Daoy (cell line): ENCODE measurements at regions not wholly inside any gene's neighbourhood (a gene's known extent, or its start where the extent isn't known, plus 50 kb on each side); places are given as distances from the start of the nearest gene placed in this dataset.
"Not testable (repeated sequence)": the region's sequence is repeated elsewhere in the genome, so short reads cannot be mapped to it uniquely, and the experiment has no call there.

Source experiments
- DNase-seq: peaks from one replicate; pipeline ENCODE4 v3.0.0-alpha.2; 2015; ENCODE audit warnings: low read depth

DNA sequence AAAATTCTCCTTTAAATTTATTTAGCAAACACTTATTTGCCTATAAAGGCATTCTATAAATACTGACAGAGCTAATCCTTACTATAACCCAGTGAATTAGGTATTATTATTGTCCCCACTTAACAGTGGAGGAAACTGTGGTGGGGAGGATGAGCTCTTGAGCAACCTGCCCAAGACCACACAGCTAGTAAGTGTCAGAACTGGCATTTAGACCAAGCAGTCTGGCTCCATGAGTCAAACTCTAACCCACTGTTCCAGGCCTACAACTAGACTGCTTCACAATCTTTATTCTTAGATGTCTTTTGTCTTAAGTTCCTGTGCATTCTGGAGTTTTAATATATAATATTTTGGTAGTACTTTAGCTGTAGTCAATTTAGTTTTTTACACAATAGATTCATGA is 530.8 kb downstream of the BCKDHB start:
- DNase-seq, result peak; percentile 54

DNA sequence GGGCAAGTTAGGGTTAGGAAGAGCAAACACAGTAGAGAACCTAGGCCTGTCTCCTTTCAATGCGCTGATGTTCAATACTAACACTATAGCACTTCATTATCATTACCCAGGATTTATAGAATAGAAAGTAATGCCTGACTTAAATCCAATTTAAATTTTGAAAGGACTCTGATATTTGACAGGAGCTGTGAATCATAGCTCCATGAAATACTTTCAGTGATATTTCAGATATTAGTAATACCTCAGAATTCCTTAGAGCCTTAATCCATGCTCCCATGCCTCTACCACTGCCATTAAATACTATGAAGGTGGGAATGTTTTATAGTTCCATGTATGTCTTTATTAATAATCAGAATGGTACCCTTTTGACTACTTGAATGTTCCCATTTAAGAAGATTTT is 530.2 kb downstream of the BCKDHB start:
- DNase-seq, result no peak

DNA sequence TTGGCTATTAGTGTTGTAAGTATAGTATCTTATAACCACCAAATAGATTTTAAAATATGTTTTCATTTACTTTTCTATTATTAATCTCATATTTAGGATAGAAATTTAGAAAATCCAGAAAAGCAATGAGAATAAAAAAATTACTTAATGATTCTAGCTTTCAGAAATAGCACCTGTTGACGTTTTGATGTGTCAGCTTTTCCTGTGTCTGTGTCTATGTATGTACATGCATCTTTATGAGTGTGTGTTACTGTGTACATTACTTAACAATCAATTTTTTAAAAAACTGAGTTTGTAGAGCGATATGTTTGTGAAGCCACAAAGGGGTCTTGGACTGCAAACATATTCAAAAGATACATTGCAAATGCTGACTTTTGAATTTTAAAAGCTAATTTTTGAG is 526.9 kb downstream of the BCKDHB start:
- DNase-seq, result no peak

DNA sequence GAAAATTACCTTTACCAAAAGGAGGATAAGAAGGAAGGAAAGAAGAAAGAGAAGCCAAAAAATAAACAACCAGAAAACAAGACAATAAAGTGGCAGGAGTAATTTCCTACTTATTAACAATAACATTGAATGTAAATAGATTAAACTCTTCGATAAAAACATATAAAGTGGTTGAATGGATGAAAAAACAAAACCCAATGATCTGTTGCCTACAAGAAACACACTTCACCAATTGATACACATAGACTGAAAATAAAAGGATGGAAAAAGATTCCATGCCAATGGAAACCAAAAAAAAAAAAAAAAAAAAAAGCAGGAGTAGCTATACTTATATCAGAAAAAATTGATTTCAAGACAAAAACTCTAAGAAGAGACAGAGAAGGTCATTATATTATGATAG is 518.9 kb downstream of the BCKDHB start:
- DNase-seq, result no peak

DNA sequence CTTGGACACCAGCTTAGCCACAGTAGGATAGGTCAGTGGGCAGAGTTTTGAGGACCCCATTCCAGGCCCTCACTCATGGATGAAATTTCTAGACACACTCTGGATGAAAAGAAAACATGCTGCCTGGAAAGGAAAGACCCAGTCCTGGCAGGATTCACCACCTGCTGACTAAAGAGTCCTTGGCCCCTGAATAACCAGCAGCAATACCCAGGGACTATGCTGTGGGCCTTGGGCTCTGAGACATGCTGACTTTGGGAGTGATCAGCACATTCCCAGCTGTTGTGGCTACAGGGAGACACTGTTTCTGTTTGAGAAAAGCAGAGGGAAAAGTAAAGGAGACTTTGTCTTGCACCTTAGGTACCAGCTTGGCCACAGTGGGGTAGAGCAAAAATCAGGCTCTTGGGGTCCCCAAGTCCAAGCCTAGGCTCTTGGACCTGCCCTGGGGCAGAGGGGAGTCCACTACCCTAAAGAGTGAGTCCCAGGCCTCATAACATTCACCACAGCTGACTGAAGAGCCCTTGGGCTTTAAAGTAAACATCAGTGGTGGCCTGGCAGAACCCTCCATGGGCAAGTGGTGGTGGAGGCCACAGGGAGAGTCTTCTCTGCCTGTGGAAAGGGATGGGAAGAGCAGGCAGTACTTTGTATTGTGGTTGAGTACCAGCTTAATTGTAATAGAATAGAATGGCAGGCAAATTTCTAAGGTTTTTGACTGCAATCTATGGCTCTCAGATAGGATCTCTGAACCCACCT is 516.8 kb downstream of the BCKDHB start:
- no peak for DNase-seq

DNA sequence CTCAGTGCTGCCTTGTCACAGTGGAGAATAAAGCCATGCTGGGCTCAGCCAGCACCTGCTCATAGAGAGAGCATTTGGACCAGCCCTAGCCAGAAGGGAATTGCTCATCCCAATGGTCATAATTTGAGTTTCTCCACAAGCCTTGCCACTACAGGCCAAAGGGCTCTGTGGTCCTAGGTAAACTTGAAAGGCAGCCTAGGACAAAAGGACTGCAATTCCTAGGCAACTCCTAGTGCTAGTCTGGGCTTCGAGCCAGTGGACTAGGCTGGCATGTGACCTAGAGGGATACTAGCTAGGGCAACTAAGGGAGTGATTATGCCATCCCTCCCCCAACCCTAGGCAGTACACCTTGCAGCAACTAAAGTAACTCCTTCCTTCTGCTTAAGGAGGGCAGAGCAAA is 516.2 kb downstream of the BCKDHB start:
- DNase-seq, result no peak

DNA sequence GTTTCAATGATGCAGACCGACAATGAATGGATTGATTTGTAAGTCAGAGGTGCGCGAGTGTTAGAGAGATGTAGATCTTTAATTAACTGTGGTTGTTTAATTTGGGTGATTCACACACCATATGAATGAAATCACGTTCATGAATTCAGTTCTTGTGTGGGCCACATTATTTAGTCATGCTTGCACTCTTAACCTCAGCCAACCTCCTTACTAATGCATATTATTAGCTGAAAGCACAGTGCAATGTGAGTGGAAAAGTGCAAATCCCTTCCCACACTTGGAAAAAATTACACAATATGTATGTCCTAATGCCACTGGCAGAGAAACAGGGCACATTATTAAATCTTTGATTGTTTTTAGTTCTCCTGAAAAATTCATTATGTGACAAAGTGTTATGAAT is 512.5 kb downstream of the BCKDHB start:
- peak; percentile 10 for DNase-seq

DNA sequence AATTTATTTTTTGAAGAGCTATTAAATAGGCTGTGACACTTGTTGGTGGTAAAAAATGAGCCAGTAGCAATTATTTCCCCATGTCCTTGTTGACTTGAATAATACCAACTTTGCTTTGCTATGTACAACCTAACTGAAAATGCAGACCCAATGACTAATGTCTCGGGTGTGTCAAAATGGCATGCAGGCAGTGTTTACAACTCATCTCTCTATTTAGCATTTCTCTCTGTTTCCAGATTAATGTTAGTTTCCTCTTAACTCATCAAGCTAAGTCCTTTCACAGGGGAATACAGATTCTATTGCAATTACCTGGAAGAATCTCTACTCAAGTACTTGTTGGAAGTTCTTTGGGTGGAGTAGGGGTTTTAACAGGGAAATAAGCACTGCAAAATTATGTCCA is 504.4 kb downstream of the BCKDHB start:
- DNase-seq, result peak; percentile 11

DNA sequence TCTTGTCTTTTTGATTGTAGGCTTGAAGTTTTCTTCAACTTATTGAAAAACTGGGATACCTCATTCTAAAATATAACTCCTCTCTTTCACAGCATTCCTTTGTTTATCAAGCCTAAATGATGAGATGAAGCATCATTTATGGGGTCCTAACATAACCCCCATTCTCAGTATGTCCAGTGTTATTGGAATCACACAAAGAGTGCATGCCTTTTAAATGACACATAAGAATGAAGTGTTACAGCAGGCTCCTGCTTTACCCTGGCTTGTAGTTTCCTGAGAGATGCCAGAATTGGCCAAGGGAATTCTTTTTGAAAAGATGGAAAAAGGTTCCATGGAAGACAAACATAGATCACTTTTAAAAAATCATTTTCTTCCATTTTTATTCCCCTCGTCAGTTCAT is 502.4 kb downstream of the BCKDHB start:
- DNase-seq, result peak; percentile 13

DNA sequence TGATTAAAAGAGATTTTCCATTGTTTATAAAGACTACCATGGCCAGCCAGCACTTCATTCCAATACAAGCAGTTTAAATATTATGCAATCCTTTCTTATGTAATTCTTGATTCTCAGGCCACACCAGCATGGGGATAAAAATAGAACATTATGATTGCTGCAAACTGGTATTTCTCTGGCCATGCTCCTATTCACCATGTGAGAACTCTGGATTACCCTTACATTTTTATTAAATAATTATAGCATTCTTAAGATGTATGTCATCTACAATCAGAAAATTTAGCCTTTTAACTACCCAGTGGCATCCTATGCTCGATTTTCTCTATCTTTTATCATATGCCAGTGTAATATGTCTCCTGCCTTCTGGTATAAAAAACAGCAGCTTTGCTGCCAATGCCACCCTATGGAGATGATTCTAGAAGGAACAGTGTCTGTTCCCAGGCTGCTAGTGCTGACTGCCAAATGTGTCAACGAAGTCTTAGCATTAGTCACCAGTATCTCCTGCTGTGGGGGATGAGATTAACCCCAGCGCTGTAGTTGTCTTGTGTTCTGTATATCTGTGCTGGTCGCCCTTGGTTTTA is 501.4 kb downstream of the BCKDHB start:
- DNase-seq, result peak; percentile 79

DNA sequence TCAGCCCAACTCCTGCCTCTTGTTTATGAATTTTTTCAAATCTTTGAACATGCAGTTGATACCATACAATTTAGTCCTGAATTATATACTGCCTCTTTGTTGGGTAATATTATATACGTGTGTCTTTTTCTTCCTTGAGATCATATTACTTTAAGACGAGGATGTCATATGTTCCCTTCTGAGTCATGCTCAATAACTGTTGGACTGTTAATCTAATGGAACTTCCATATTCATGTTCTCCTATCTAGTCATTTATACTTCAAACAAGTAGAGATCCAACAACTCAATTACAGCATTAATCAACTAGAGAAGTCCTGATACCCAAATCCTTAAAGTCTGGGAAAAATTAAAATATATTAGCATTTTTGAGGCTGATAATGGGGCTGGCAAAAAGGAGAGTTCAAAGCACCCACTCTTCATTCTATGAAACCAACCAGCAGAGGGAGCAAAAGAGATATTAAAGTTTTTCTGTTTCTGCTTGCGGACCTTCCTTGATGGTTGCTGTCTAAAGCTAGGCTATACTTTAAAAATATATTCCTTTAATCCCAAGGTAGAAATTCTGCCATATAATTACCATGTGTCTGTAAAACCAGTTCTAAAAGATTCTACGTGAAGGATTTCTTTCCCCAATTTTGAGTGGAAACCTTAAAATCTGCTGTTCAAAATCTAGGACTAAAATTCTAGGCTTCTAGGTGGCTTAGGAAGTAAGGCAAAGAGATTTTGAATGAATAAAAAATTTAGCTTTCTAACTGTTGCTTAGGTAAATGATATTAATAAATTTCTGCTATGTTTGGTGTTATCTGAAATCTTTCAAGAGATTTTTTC is 498.9 kb downstream of the BCKDHB start:
- peak; percentile 32 for DNase-seq

DNA sequence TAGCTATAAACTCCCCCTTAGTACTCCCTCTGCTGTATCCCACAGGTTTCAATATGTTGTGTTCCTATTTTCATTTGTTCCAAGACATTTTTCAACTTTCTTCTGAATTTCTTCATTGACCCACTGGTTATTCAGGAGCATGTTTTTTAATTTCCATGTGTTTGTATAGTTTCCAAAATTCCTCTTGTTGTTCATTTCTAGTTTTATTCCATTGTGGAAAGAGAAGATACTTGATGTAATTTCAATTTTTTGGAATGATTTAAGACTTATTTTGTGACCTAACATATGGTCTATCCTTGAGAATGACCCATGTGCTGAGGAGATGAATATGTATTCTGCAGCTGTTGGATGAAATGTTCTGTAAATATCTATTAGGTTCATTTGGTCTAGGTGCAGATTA is 497.2 kb downstream of the BCKDHB start:
- DNase-seq, result no peak

DNA sequence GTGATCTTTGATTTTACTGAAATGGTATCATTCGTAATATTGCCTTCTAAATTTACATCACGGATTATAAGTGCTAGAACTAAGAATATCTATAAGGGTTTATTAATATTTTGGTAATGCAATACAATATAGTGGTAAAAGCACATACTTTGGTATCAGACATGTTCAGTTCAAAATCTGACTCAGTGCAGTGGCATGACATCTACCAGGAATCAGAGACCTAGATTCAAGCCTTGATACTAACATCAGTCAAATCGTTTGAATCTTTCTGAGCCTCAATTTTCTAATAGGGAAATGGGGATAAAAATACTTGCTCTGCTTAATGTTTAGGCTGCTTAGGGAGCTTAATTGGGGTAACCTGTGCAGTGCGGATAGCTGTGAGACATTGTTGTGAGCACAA is 488.0 kb downstream of the BCKDHB start:
- no peak for DNase-seq

DNA sequence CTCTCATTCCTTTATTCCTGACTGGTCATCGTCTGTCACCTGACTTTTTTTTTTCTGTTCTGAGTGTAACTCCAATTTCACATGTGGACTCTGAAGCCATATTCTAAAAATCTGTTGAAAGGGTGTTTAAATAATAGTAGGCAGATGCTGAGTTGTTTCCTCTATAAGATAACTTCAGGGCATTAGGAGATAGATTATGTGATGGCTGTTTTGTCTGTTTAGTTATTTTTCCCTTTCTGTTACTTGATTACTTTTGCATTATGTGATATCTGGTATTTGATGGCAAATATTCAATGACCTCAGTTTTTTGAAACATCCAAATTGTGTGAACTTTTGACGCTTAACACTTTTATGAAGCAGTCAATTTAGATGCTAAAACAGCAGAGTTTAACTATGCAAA is 486.0 kb downstream of the BCKDHB start:
- DNase-seq, result no peak

DNA sequence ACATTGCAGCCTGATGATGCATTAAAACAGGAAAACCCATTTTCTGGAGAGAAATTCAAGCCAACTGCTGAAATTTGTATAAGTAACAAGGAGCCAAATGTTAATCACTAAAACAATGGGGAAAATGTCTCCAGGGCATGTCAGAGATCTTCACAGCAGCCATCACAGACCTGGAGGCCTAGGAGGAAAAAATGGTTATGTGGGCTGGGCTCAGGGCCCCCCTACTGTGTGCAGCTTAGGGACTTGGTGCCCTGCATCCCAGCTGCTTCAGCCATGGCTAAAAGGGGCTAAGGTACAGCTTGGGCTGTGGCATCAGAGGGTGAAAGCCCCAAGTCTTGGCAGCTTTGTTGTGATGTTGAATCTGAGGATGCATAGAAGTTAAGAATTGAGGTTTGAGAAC is 479.8 kb downstream of the BCKDHB start:
- DNase-seq, result no peak

DNA sequence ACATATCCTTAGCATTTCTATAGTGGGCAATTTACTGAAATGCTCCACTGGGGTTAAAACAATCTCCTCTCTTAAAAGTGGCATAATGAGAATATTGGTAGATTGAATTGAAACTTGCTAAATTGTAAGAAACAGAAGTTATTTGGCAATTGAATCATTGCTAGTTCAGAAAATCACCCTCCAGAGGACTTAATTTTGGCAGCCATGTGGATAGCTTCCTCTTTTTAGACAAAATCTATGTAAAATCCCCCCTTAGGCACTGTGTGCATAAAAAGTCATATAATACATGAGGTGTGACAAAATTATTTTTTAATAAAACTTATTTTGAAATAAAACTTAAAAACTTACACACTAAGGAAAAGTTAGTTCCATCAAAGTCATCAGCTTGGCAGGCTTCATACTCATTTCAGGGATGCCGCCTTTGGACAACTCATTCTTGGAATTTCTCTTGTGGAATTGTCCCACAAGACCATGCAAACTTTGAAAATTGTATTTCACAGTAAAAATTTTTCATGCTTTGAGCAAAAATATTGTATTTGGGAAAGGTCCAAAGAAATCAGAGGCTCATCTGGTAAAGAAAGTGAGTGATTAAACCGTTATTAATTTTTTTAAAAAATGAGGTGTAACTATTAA is 473.0 kb downstream of the BCKDHB start:
- no peak for DNase-seq

DNA sequence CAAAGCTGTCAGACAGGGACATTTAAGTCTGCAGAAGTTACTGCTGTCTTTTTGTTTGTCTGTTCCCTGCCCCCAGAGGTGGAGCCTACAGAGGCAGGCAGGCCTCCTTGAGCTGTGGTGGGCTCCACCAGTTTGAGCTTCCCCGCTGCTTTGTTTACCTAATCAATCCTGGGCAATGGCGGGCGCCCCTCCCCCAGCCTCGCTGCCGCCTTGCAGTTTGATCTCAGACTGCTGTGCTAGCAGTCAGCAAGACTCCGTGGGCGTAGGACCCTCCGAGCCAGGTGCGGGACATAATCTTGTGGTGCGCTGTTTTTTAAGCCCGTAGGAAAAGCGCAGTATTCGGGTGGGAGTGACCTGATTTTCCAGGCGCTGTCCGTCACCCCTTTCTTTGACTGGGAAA is 466.8 kb downstream of the BCKDHB start:
- not testable (repeated sequence) for DNase-seq

DNA sequence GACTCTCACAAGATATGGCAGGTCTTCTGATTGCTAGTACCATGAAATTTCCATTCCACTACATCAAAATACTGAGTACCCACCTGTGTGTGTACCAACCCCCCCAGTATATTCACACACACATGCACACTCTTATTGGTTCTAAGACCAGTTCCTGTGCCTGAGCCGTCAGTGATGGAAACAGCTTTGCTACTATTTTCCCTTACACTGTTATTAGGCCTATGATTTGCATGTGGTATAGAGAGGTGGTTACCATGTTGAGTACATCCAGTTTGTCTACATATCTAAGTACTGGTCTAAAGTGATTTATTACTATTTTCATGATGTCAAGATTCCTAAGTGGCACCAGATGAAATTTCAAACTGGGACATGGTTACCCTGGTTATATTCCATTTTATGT is 459.9 kb downstream of the BCKDHB start:
- DNase-seq, result no peak

DNA sequence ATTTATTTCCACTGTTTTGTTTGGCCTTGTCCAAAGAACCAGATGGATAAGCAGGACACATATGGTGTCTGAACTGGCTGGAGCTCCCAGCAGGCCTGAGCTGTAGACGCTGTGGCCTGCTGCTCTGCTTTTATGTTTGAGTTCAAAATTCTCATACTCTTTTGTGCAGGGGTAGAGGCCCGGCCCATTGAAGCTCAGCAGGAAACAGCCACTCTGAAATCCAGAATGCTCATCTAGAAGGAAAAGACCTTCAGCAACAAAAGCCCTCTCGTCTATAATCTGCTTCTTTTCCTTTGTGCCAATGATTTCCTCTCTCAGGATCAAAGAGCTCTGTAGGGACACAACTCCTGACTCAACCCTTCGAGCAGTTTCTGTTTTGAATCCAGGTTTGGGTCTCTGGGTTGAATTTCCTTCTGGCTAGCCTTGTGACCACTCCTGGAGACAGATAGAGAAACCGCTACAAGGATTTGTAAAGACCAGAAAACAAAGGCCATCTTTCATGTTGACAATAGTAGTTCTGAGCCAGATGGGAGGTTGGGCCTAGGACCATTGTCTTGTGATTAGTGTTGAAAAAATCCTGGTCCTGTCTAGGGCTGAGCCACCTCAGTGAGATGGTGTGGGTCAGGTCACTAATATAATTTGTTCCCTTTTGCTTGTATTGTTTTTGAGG is 446.7 kb downstream of the BCKDHB start:
- DNase-seq, result no peak

DNA sequence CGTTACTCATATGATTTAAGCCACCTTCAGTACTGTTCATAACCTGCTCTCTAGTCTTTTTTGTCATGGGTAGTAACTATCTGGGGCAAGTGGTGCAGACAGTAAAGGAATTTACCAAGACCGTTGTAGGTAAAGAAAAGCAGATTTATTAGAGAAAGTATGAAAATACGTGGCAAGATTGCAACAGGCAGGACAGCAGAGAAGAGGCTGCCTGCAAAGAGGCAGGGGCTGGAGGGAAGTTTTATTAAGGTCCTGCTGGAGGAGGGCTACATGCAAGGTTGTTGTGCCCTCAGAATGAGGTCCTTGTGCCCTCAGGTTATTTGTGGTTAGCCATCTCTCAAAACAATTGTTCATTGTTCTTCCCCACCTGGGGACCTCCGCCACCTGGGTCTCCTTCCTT is 444.3 kb downstream of the BCKDHB start:
- no peak for DNase-seq

DNA sequence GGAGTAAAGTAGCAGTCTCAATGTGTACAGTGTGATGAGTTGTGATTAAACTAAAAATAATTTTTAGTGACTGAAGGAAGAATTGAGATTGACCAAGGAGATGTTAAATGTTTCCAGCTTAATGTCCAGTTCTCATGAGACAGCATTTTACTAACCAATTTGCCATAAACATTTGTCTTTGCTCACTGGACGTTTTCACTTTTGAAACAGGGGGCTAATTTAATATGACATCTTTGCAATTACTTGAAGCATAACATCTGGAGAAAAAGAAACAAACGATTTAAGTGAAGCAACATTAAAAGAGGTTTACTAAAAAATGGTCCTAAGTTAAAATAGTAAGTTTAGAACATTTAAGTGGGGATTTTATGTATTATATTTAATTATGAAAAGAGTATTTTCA is 443.8 kb downstream of the BCKDHB start:
- no peak for DNase-seq

DNA sequence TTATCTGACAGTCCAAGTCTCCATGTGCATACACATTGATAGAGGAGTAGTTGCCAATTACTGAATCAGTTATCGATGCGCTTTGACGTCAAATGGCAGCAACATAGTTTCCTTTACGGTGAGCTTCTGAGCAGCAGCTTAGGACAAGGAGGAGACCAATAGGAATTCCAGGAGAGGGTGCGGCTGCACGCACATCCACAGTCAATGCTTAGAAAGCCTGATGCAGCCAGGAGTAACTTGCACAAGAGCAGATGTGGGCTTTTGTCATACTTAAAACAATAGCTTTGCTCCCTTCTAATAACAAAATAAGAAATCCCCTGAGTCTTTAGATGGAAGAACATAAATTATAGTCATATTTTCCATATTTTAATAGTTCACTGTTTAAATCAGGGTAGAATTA is 442.1 kb downstream of the BCKDHB start:
- peak; percentile 27 for DNase-seq
